GM21367 (cell line): ENCODE measurements at regions not wholly inside any gene's neighbourhood (a gene's known extent, or its start where the extent isn't known, plus 50 kb on each side); places are given as distances from the start of the nearest gene placed in this dataset.
"Not testable (repeated sequence)": the region's sequence is repeated elsewhere in the genome, so short reads cannot be mapped to it uniquely, and the experiment has no call there.

ENCODE experiments used
- ATAC-seq: cut with Tn5 transposase; IDR thresholded peaks from one replicate; pipeline ENCODE4 v1.9.1; 2021; ENCODE audit not compliant: unreplicated experiment

DNA sequence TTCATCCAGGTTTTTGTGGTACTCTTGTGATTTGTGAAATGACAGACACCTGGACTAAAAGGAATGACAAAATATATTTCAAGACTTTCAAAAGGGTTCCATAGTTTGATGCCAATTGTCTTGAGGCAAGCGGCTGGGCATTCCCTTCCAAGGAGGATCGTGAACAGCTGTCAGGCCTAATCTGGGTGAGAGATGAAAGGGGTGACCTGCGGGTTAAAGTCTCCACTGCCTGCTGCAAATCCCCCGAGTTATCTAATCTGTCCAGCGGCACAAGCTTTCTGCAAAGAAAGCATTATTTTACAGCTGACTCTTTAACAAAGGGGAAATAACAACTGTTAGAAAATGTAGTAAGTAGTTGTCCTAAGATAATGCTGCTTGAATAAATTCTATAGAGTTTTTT is 128.7 kb upstream of the MB21D2 start:
- ATAC-seq, result no peak

DNA sequence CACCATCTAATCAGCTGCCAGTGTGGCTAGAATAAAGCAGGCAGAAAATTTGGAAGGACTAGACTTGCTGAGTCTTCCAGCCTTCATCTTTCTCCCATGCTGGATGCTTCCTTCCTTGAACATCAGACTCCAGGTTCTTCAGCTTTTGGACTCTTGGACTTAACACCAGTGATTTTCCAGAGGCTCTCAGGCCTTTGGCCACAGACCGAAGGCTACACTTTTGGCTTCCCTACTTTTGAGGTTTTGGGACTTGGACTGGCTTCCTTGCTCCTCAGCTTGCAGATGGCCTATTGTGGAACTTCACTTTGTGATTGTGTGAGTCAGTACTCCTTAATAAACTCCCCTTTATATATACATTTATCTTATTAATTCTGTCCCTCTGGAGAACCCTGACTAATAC is 129.8 kb upstream of the MB21D2 start:
- not testable (repeated sequence) for ATAC-seq

DNA sequence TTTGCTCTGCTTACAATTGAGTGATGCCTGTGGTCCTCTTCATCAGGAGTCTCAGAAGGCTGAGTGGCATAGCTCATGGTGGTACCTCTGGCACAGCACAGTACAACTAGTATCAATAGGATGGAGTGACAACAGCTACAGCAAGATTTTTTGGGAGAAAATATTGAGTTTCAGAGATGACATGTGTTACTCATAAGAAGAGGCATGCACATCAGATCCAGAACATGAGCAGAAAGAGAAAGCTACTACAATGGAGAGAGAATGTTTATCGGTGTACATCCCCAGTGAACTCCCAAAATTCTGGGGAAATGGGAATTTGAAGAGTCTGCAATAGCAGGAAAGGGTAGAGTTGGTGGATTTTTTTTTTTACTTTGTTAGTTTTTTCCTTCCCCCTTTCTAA is 130.5 kb upstream of the MB21D2 start:
- ATAC-seq, result no peak

DNA sequence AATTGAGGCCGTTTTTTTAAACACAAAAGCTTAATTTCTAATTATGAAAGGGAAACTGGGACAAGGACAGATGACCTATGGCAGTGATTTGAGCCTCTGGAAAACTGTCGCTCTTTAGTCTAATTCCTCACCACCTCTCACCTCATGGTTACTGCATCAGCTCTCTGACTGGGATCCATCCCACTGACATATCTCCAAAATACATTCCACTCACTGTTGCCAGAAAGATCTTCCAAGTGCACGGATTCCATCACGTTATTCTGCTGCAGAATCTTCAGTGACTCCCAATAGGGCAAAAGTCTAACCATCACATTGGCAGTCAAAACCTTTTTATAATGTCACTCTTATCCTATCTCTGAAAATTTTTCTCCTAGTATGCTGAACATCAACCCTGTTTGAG is 132.3 kb upstream of the MB21D2 start:
- ATAC-seq, result no peak

GRCh38 chr3:193051314-193051713 is 133.7 kb upstream of the MB21D2 start:
- ATAC-seq, result no peak

DNA sequence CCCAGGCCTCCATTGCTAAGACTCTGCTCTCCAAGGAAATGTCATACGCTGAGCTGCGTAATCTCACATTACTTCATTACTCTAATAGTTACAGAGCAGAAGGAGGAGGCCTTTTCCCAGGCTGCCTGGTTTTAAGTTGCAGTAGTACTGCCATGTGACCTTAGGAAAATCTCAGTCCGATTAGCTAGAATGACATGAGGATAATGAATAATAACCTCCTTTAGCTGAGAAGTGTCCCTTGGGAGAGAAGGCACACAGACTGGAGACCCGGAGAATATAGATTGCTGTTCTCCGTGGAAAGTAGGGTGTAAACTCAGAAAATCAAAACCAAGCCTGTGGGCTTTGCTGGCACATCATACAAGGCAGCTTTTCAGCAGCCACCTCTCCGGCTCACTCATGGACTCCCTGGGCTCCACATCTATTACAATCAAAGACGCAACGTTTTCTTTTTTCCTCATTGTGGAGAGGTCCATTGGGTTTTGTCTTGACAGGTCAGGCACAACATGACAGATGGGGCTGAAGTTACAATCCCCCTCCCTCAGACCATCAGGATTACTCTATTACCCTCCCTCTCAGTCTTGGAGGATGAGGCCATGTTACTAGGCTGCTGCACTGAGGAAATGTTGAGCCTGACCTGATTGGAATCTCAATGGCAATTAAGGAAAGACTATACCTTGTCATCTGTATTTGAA is 134.8 kb upstream of the MB21D2 start:
- no peak for ATAC-seq

GRCh38 chr3:193053046-193053435 is 135.4 kb upstream of the MB21D2 start:
- no peak for ATAC-seq

DNA sequence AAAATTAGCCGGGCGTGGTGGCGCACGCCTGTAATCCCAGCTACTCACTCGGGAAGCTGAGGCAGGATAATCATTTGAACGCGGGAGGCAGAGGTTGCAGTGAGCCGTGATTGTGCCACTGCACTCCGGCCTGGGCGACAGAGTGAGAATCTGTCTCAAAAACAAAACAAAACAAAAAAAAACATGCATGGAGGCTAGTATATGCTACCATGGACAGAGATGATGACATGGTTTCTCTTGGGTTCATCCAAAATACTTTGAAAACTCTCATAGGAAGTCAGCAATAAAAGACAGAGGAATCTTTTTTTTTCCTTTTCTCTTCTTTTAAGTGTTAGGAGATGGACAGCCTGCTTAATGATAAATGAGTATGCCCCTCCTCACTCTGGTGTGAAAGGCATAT is 137.7 kb upstream of the MB21D2 start:
- no peak for ATAC-seq

DNA sequence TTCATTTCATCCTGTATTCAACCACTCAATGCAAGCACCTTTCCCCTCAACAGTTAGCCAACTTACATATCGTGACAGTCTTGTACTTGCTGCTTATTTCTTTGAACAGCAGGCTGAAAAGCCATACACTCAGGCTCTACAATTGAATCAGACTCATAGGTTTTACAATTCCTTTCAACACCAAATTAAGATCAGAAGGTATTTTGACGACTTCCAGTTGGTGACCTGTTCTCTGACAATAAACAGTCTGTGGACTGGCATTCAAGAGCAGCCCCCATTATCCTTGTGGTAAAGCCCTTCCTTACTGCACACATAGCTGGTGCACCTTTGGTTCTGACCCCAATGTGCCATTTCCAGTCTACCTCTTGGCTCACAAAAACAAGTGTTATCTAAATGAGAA is 140.0 kb upstream of the MB21D2 start:
- ATAC-seq, result no peak

GRCh38 chr3:193060748-193061546 is 143.3 kb upstream of the MB21D2 start:
- ATAC-seq, result no peak

DNA sequence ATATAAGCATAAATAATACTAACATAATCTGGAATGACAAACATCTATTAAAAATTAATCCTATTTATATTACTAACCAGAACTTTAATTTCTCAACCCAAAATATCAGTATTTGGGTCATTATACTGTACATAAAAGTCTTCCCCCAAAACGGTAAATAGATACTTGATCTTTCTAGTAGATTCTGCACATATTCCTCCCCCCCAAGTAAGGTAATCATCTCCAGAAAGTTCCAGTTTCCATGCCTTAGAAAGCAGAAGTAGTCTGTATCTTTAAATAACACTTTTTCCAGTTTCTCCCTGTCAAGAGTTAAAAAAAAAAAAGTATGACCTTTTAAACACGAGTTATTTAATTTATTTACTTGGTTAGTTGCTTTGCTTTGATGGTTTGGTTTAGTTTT is 150.7 kb upstream of the MB21D2 start:
- no peak for ATAC-seq

DNA sequence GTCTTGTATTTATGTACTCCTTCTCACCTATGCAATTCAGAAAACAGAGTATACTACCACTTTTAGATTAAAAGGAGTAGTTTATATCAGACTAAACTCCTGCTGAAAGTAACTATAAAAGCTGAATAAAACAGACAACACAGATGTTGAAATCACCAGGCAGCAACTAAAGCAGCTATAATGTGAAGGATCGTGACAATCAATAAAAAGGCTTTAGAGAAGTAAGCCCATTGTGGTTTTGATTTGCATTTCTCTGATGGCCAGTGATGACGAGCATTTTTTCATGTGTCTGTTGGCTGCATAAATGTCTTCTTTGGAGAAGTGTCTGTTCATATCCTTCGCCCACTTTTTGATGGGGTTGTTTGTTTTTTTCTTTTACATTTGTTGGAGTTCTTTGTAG is 152.1 kb upstream of the MB21D2 start:
- not testable (repeated sequence) for ATAC-seq

DNA sequence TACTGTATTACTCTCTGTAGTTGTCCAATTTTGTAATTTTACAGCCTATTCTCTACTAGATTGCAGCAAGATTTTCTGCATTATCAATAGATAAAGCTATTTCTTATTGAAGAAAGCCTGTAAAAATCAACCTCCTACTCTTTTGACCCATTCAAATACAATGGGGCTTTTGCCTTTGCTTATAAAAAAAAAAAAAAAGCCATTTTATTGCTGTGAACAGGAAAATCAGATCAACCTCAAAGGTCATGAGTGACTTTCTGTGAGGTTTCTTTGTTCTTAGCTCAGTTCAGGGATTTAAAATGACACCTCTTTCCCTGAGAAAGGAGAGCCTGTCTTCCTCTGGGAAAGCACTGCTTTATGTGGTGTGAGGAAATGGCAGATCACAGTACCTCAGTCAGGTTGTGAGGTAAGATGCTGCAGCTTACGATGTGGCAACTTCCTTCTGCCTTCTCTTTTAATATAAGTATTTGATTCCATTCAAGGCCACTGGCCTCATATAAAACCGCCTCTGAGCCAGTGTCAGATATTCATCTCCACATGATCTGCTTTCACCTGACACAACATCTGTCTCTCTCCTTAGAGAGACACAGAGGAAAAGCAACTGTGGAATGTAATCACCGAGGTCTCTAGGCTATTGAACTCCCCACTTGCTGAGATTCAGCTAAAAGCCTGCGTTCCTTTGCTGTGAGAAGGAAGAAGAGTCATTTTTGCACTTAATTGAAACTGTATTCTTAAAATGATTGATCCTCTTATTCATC is 161.5 kb upstream of the MB21D2 start:
- no peak for ATAC-seq

GRCh38 chr3:193080821-193081365 is 160.1 kb upstream of the PLAAT1 start:
- no peak for ATAC-seq

DNA sequence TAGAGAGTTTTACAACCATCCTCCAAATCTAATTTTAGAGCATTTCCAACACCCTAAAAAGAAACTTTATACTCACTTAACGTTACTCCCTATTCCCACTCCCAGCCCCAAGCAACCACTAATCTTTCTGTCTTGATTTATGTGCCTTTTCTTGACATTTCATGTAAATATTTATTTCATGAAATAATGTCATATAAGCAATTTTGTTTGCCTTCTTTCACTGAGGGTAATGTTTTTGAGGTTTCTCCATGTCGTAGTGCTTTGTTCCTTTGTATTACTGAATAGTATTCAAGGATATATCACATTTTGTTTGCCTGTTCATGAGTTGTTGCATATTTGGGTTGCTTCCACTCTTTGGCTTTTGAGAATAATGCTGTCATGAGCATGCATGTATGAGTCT is 155.4 kb upstream of the PLAAT1 start:
- no peak for ATAC-seq

- ATAC-seq, result no peak
Observed at GRCh38 chr3:193086681-193087080, 154.3 kb upstream of the PLAAT1 start.

GRCh38 chr3:193087336-193087735 is 153.7 kb upstream of the PLAAT1 start:
- no peak for ATAC-seq

DNA sequence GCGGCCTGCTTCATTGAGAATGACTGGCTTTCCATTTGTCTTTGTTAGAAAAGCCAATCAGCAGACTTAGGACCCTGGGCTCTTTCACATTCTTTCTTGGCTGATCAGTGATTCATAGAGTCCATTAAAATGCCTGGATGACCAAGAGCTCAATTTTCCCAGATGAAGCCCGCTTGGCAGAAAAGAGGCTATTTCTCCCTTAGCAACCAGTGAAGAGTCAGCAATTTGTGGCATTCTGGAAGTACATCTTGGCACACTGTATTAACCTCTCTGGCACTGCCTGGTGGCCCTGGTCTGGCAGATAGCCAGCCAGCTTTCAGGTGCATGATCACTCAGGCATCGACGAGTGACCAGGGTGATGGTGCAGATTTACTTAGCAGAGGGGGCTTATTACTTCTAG is 145.7 kb upstream of the PLAAT1 start:
- ATAC-seq, result no peak

GRCh38 chr3:193096076-193096475 is 144.9 kb upstream of the PLAAT1 start:
- ATAC-seq, result no peak

GRCh38 chr3:193114431-193115340 is 126.3 kb upstream of the PLAAT1 start:
- no peak for ATAC-seq

DNA sequence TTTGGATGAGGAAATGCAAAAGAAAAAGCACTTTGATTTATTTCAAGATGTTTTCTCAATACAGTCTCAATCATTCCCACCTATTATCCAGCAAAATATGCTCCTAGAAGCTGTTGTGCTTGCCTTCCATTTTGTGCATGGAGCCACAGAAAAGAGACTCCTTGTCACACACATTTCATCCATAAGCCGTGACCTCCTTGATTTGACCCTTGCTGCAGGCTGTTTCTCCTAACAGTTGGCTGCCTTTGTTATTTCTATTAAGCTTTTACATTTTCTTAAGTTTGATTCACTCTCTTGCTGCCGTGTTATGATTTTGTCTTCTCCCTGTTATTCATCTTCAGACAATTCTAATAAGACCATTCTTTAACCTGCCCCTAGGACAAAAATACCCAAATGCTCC is 124.2 kb upstream of the PLAAT1 start:
- no peak for ATAC-seq
